Colonic mucosa (tissue), 4 donors: ENCODE measurements at regions not wholly inside any gene's neighbourhood (a gene's known extent, or its start where the extent isn't known, plus 50 kb on each side); places are given as distances from the start of the nearest gene placed in this dataset.

Source experiments
- DNase-seq: peaks from one replicate; pipeline ENCODE4 v3.0.0-alpha.2; 2020
- H3K27ac ChIP-seq: fragments of 200-600 bp; one replicate; pipeline ENCODE4 v1.8.0; 2021
- H3K27me3 ChIP-seq: fragments of 200-600 bp; one replicate; pipeline ENCODE4 v1.8.0; 2021
- H3K36me3 ChIP-seq: fragments of 200-600 bp; one replicate; pipeline ENCODE4 v1.8.0; 2021
- H3K4me1 ChIP-seq: fragments of 200-600 bp; one replicate; pipeline ENCODE4 v1.8.0; 2021; ENCODE audit warnings: mild to moderate bottlenecking
- H3K4me3 ChIP-seq: fragments of 200-600 bp; one replicate; pipeline ENCODE4 v1.8.0; 2021
- H3K9ac ChIP-seq, 2 donors: one replicate each; pipeline ENCODE4 v1.7.0; 2013; ENCODE audit warnings: control low read depth in 2 of 2, low read depth in 2 of 2, low read length in 2 of 2
- H3K9me3 ChIP-seq: fragments of 200-600 bp; one replicate; pipeline ENCODE4 v1.8.0; 2021
- CTCF ChIP-seq: fragments of 200-600 bp; IDR thresholded peaks from one replicate; pipeline ENCODE4 v1.8.0; 2022; ENCODE audit warnings: antibody characterized with exemption, mild to moderate bottlenecking
- intact Hi-C: fragments of 100-400 bp; cut with DNase I; formaldehyde crosslinking; loops from one replicate; pipeline ENCODE4 v1.14.1; 2022
- donor health status: healthy.
- donor health status: DM: no; HTN: no; CAD: no.
- donor health status: DM: no; HTN: no; CAD: no.

GRCh38 chr9:109624143-109624542 lies 126.0 kb upstream of the PTPN3 start:
- no peaks in the 10 kb centered on the region for H3K4me1 ChIP-seq
- no peak for TF ChIP-seq CTCF
- H3K27me3 ChIP-seq = no peaks in the 10 kb centered on the region
- H3K4me3 ChIP-seq = no peak overlapping the region
- no peaks in the 10 kb centered on the region for H3K9me3 ChIP-seq
- no peak for DNase-seq
- no peak overlapping the region for H3K27ac ChIP-seq
- intact Hi-C loops = no loop called here
- no peaks in the 10 kb centered on the region for H3K36me3 ChIP-seq
- H3K9ac ChIP-seq = no peak overlapping the region

GRCh38 chr9:109624896-109625295 lies 126.8 kb upstream of the PTPN3 start:
- no peak overlapping the region for H3K9ac ChIP-seq
- H3K4me1 ChIP-seq = no peaks in the 10 kb centered on the region
- H3K27ac ChIP-seq = no peak overlapping the region
- no peaks in the 10 kb centered on the region for H3K27me3 ChIP-seq
- intact Hi-C loops = no loop called here
- no peaks in the 10 kb centered on the region for H3K36me3 ChIP-seq
- no peak for TF ChIP-seq CTCF
- H3K9me3 ChIP-seq = no peaks in the 10 kb centered on the region
- no peak for DNase-seq
- H3K4me3 ChIP-seq = no peak overlapping the region

DNA sequence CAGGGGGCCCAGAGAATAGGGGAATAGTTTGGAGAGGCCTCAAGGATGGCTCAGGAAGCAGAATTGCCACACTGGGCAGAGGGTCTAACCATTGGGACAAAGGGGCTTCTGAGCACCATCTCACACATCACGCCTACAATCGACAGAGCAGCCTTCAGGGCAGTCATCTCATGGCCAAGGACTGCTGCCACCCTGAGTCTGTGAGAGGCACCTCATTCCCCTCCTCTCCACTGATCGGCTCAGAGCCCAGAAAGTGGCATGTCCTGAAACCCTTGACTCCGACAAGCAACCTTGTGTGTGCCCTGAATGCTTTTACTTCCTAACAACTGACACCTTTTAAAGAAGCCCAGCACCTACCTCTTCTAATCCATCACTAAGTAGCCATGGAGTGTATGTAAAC lies 128.9 kb upstream of the PTPN3 start:
- TF ChIP-seq CTCF = no peak
- H3K4me3 ChIP-seq = no peak overlapping the region
- intact Hi-C loops = no loop called here
- no peak overlapping the region for H3K9ac ChIP-seq
- H3K4me1 ChIP-seq = no peaks in the 10 kb centered on the region
- H3K27me3 ChIP-seq = no peaks in the 10 kb centered on the region
- no peaks in the 10 kb centered on the region for H3K36me3 ChIP-seq
- no peak overlapping the region for H3K27ac ChIP-seq
- DNase-seq = no peak
- H3K9me3 ChIP-seq = no peaks in the 10 kb centered on the region

GRCh38 chr9:109629615-109630014 lies 131.5 kb upstream of the PTPN3 start:
- Histone ChIP-seq H3K36me3 (no peaks in the 10 kb centered on the region), H3K9ac (no peak overlapping the region), H3K4me3 (no peak overlapping the region), H3K27me3 (no peaks in the 10 kb centered on the region), H3K27ac (no peak overlapping the region), H3K4me1 (no peaks in the 10 kb centered on the region), H3K9me3 (no peaks in the 10 kb centered on the region)
- no peak for DNase-seq
- TF ChIP-seq CTCF = no peak
- intact Hi-C loops = no loop called here

DNA sequence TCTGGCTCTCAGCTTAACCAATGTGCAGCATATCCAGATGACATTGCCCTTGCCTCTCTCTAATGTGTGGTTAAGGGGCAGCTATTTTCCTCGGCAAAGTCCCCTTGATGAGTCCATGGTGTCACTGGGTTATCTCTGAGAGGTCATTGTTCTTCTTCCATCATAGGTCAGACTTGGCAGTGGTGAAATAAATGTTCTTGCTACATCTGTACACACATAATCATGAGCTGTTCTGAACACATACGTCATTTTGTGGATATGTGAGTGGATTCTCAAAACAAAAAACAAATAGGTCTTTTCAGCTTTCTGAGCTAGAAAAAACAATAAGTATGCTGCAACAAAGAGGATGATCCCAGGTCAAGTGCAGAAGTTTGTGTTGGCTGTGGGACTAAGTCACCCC lies 134.7 kb upstream of the PTPN3 start:
- Histone ChIP-seq H3K9ac (no peak overlapping the region), H3K9me3 (no peaks in the 10 kb centered on the region), H3K4me1 (no peaks in the 10 kb centered on the region), H3K27me3 (no peaks in the 10 kb centered on the region), H3K4me3 (no peak overlapping the region), H3K27ac (no peak overlapping the region), H3K36me3 (no peaks in the 10 kb centered on the region)
- intact Hi-C loops = no loop called here
- no peak for DNase-seq
- no peak for TF ChIP-seq CTCF
